GM12878 (cell line): ENCODE measurements at regions not wholly inside any gene's neighbourhood (a gene's known extent, or its start where the extent isn't known, plus 50 kb on each side); places are given as distances from the start of the nearest gene placed in this dataset.
A peak's percentile ranks its signal among the peaks of the same experiment; 100 is the strongest.
"Not testable (repeated sequence)": the region's sequence is repeated elsewhere in the genome, so short reads cannot be mapped to it uniquely, and the experiment has no call there.

ENCODE experiments used
- ATAC-seq: fragments of 200-7000 bp; cut with Tn5 transposase; 3 replicates; pipeline ENCODE4 v1.9.1; 2020; ENCODE audit warnings: mild to moderate bottlenecking, moderate library complexity
- BruUV-seq: library from RNA; stranded (reverse); fragments of 400-500 nt; replicated peaks from 2 replicates; lab custom pipeline; 2021; lab: Mats Ljungman, UMichigan
- CTCF ChIA-PET: fragments of 300-600 bp; sonication (Branson Sonifier 250); formaldehyde crosslinking; extraction: SDS; loops from one replicate; lab custom pipeline; 2021; ENCODE audit warnings: inconsistent platforms; lab: Yijun Ruan, JAX
- POLR2A ChIA-PET: fragments of 350-600 bp; formaldehyde crosslinking; extraction: SDS; loops from one replicate; lab custom pipeline; 2021; ENCODE audit warnings: inconsistent platforms; lab: Charles Lee
- RAD21 ChIA-PET: fragments of 300-600 bp; sonication (Branson Sonifier 250); formaldehyde crosslinking; loops from one replicate; lab custom pipeline; 2023; ENCODE audit warnings: antibody characterized with exemption; ENCODE audit not compliant: unreplicated experiment; lab: Charles Lee
- SMC1A ChIA-PET: fragments of 300-600 bp; sonication (Branson Sonifier 250); formaldehyde crosslinking; loops from one replicate; lab custom pipeline; 2023; ENCODE audit not compliant: unreplicated experiment, uncharacterized antibody; lab: Charles Lee
- DNase-seq: peaks from one replicate; pipeline ENCODE4 v3.0.0-alpha.2; 2011; ENCODE audit warnings: low read depth, low spot score
- FAIRE-seq: peaks from 3 replicates; lab custom pipeline; 2011; peaks lifted over from hg19 to GRCh38; lab: Jason Lieb, UNC
- H2AFZ ChIP-seq: 2 replicates; pipeline ENCODE4 v1.6.0; 2011; ENCODE audit warnings: low read depth, low read length, control low read depth; ENCODE audit not compliant: control insufficient read depth
- H3K27ac ChIP-seq: 2 replicates; pipeline ENCODE4 v1.5.1; 2011; ENCODE audit warnings: control low read depth; ENCODE audit not compliant: control insufficient read depth, insufficient read depth
- H3K27me3 ChIP-seq, 2 experiments: replicated peaks in 1 of 2; 2 replicates each; pipeline versions ENCODE4 v1.6.0 to v1.6.1; 2011; ENCODE audit warnings: low read length in 1 of 2; ENCODE audit not compliant: control insufficient read depth in 2 of 2, insufficient read depth in 2 of 2
- H3K36me3 ChIP-seq, 2 experiments: 2 replicates each; pipeline ENCODE4 v1.5.1; 2011; ENCODE audit warnings: low read length in 1 of 2; ENCODE audit not compliant: control insufficient read depth in 2 of 2, insufficient read depth in 2 of 2
- H3K4me1 ChIP-seq: 2 replicates; pipeline ENCODE4 v1.6.1; 2011; ENCODE audit warnings: mild to moderate bottlenecking, low read length, moderate library complexity, mixed read lengths; ENCODE audit not compliant: control insufficient read depth, insufficient read depth
- H3K4me2 ChIP-seq: 2 replicates; pipeline ENCODE4 v1.6.0; 2011; ENCODE audit warnings: control low read depth; ENCODE audit not compliant: control insufficient read depth, insufficient read depth
- H3K4me3 ChIP-seq: fragments of 200-600 bp; sonication (generic); 2 replicates; pipeline ENCODE4 v1.5.1; 2016
- H3K79me2 ChIP-seq: 2 replicates; pipeline ENCODE4 v1.6.0; 2011; ENCODE audit warnings: low read length; ENCODE audit not compliant: control insufficient read depth, insufficient read depth
- H3K9ac ChIP-seq: 2 replicates; pipeline ENCODE4 v1.8.0; 2011; ENCODE audit warnings: low read length, control low read depth, mixed read lengths; ENCODE audit not compliant: control insufficient read depth, insufficient read depth
- H3K9me3 ChIP-seq: replicated peaks from 3 replicates; pipeline ENCODE4 v1.5.1; 2011; ENCODE audit warnings: mild to moderate bottlenecking, low read length; ENCODE audit not compliant: control insufficient read depth, insufficient read depth
- H4K20me1 ChIP-seq: 2 replicates; pipeline ENCODE4 v1.6.0; 2011; ENCODE audit not compliant: control insufficient read depth, insufficient read depth
- HDAC2 ChIP-seq: fragments of 200-600 bp; sonication (generic); IDR thresholded peaks from 2 replicates; pipeline ENCODE4 v1.6.1; 2017
- NFYA ChIP-seq: IDR thresholded peaks from 2 replicates; pipeline ENCODE4 v1.6.1; 2011; ENCODE audit warnings: low read depth, mild to moderate bottlenecking, low read length, improper control_type of control experiment, borderline replicate concordance
- NR2C2 ChIP-seq: IDR thresholded peaks from 2 replicates; pipeline ENCODE4 v1.6.1; 2011; ENCODE audit warnings: borderline replicate concordance, low read depth; ENCODE audit not compliant: control insufficient read depth, insufficient read length
- RUNX3 ChIP-seq: IDR thresholded peaks from 2 replicates; pipeline ENCODE4 v1.6.1; 2012; ENCODE audit warnings: low read length, inconsistent platforms
- TCF12 ChIP-seq: IDR thresholded peaks from 2 replicates; pipeline ENCODE4 v1.6.1; 2011; ENCODE audit warnings: low read depth, mild to moderate bottlenecking, low read length
- ZZZ3 ChIP-seq: IDR thresholded peaks from 2 replicates; pipeline ENCODE4 v1.6.1; 2011; ENCODE audit warnings: low read depth; ENCODE audit not compliant: control insufficient read depth, insufficient read length
- WGBS: methylation state at CpG from one replicate; pipeline ENCODE4 v1.1.6; 2016; ENCODE audit warnings: low lambda C conversion rate; ENCODE audit not compliant: insufficient replicate concordance, insufficient coverage; ENCODE audit errors: missing lambda C conversion rate; 5-methylcytosine and 5-hydroxymethylcytosine counted together
- in situ Hi-C: fragments of 300-500 bp; cut with MboI; formaldehyde crosslinking; loops from 9 replicates; pipeline ENCODE4 v1.14.3; 2018; ENCODE audit warnings: mixed read lengths
- intact Hi-C: fragments of 100-400 bp; cut with micrococcal nuclease; formaldehyde crosslinking; loops from one replicate; pipeline ENCODE4 v1.14.2; 2022; ENCODE audit not compliant: unreplicated experiment
- TF ChIP-seq, protein P1 (sequence below): IDR thresholded peaks from 2 replicates; pipeline ENCODE4 v1.6.1; 2012; ENCODE audit warnings: low read depth, low read length, improper control_type of control experiment
- TF ChIP-seq, protein P2 (sequence below): fragments of 450-650 bp; IDR thresholded peaks from 2 replicates; pipeline ENCODE4 v1.6.1; 2017; ENCODE audit warnings: mild to moderate bottlenecking, moderate library complexity

DNA sequence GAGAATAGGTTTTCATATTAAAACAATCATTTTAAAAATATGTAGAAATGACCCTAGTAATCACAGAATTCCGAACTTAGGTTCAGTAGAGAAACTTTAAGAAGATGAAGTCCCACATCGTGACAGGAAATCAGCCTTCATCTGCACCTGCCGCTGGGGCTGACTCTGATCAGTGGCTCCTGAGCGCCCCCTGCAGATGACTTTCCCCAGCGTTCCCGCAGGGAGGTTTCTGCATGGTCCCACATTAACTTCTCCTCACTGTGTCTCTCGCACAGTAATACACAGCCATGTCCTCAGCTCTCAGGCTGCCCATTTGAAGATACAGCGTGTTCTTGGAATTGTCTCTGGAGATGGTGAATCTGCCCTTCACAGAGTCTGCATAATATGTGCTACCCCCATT is 1131.1 kb downstream of the TMEM121 start (continued):
- TF ChIP-seq, protein P1, sequence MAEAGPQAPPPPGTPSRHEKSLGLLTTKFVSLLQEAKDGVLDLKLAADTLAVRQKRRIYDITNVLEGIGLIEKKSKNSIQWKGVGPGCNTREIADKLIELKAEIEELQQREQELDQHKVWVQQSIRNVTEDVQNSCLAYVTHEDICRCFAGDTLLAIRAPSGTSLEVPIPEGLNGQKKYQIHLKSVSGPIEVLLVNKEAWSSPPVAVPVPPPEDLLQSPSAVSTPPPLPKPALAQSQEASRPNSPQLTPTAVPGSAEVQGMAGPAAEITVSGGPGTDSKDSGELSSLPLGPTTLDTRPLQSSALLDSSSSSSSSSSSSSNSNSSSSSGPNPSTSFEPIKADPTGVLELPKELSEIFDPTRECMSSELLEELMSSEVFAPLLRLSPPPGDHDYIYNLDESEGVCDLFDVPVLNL: no peak
- TF ChIP-seq NFYA (no peak), RUNX3 (peak; percentile 38; the same call in 1 of the 2 replicates), ZZZ3 (no peak), HDAC2 (no peak), NR2C2 (no peak), TCF12 (peak; percentile 54; the same call in 1 of the 2 replicates)
- TF ChIP-seq, protein P2, sequence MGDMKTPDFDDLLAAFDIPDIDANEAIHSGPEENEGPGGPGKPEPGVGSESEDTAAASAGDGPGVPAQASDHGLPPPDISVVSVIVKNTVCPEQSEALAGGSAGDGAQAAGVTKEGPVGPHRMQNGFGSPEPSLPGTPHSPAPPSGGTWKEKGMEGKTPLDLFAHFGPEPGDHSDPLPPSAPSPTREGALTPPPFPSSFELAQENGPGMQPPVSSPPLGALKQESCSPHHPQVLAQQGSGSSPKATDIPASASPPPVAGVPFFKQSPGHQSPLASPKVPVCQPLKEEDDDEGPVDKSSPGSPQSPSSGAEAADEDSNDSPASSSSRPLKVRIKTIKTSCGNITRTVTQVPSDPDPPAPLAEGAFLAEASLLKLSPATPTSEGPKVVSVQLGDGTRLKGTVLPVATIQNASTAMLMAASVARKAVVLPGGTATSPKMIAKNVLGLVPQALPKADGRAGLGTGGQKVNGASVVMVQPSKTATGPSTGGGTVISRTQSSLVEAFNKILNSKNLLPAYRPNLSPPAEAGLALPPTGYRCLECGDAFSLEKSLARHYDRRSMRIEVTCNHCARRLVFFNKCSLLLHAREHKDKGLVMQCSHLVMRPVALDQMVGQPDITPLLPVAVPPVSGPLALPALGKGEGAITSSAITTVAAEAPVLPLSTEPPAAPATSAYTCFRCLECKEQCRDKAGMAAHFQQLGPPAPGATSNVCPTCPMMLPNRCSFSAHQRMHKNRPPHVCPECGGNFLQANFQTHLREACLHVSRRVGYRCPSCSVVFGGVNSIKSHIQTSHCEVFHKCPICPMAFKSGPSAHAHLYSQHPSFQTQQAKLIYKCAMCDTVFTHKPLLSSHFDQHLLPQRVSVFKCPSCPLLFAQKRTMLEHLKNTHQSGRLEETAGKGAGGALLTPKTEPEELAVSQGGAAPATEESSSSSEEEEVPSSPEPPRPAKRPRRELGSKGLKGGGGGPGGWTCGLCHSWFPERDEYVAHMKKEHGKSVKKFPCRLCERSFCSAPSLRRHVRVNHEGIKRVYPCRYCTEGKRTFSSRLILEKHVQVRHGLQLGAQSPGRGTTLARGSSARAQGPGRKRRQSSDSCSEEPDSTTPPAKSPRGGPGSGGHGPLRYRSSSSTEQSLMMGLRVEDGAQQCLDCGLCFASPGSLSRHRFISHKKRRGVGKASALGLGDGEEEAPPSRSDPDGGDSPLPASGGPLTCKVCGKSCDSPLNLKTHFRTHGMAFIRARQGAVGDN: no peak

DNA sequence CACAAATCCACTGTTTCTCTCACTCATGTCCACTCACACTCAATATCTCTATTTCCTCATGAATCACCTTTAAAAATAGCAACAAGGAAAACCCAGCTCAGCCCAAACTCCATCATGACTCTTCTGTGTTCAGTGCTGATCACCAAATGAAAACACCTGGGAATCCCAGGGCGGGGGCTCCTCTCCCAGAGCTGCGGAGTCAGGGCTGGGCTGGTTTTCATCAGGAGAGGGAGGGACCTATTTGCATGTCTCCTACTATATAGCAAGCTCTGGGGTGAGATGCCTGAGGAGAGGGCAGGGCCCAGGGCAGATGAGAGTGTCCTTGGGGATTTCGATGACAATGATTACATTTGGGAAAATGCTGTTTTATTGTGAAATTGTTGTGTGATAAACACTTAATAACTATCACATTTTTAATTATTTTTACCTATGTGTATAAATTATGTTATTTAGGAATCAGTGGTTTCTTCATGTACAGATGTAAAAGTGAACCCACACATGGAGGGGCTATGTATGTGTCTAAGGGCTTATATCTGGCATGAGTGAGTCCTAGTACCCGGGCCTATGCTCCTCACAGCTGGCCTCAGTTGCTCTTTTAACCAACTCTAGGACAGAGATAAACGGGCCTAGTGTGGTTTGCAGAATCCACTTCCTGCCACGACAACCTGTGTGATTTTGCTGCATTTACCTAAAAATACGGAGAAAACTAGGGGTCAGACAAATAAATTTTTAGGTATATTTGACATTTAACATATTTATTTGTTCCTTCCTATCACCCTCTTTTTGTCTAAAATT is 1131.9 kb downstream of the TMEM121 start:
- H2AFZ ChIP-seq, H4K20me1 ChIP-seq, H3K27me3 ChIP-seq, H3K79me2 ChIP-seq, H3K4me2 ChIP-seq, H3K9me3 ChIP-seq, BruUV-seq, ATAC-seq, H3K36me3 ChIP-seq, intact Hi-C loops, H3K9ac ChIP-seq, FAIRE-seq, H3K4me3 ChIP-seq, H3K27ac ChIP-seq, H3K4me1 ChIP-seq, in situ Hi-C loops, DNase-seq: not testable (repeated sequence)
- 25% methylated on average over 7 of the region's 7 CpGs for WGBS
- SMC1A ChIA-PET: interaction anchor here (0.7 kb wide), 1 partner anchor 9 kb away, joined by 3 read pairs; no protein-coding TSS in a partner anchor
- RAD21 ChIA-PET: interaction anchor here (1.4 to 3.2 kb wide), 2 partner anchors 30 to 40 kb away, joined by 3 to 8 read pairs; no protein-coding TSS in a partner anchor
- CTCF ChIA-PET: interaction anchor here (0.6 to 6.0 kb wide), 14 partner anchors 11 to 179 kb away, joined by 3 to 29 read pairs (median 6); no protein-coding TSS in a partner anchor
- POLR2A ChIA-PET: interaction anchor here (1.2 kb wide), 1 partner anchor 12 kb away, joined by 3 read pairs; no protein-coding TSS in a partner anchor
